Fibroblast of villous mesenchyme (primary cell): ENCODE measurements at regions not wholly inside any gene's neighbourhood (a gene's known extent, or its start where the extent isn't known, plus 50 kb on each side); places are given as distances from the start of the nearest gene placed in this dataset.

Source experiments
- DNase-seq: peaks from one replicate; pipeline ENCODE4 v3.0.0-alpha.2; 2010; ENCODE audit warnings: low read depth
- H3K4me3 ChIP-seq: 2 replicates; pipeline ENCODE4 v1.5.1; 2011; ENCODE audit warnings: low read depth, mild to moderate bottlenecking, low read length
- TF ChIP-seq, protein P1 (sequence below): IDR thresholded peaks from 2 replicates; pipeline ENCODE4 v1.5.1; 2012; ENCODE audit warnings: low read depth, mild to moderate bottlenecking, low read length; ENCODE audit not compliant: insufficient read depth

DNA sequence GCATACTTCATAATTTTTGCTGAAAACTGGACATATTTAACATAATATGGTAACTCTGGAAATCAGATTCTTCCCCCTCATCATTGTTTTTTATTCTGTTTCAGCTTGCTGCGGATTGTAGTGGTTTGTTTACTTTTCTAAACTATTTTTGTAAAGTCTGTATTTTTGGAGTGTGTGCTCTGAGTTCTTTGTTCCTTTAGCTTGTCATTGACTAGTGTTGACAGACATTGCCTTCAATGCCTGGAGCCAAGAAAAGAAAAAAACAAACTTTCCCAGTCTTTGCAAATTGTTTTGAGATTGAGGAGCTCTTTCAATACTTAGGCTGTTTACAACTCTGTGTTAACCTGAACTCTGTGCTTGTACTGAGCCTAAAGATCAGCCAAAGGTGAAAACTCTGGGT lies 137.3 kb upstream of the CEP126 start:
- TF ChIP-seq, protein P1, sequence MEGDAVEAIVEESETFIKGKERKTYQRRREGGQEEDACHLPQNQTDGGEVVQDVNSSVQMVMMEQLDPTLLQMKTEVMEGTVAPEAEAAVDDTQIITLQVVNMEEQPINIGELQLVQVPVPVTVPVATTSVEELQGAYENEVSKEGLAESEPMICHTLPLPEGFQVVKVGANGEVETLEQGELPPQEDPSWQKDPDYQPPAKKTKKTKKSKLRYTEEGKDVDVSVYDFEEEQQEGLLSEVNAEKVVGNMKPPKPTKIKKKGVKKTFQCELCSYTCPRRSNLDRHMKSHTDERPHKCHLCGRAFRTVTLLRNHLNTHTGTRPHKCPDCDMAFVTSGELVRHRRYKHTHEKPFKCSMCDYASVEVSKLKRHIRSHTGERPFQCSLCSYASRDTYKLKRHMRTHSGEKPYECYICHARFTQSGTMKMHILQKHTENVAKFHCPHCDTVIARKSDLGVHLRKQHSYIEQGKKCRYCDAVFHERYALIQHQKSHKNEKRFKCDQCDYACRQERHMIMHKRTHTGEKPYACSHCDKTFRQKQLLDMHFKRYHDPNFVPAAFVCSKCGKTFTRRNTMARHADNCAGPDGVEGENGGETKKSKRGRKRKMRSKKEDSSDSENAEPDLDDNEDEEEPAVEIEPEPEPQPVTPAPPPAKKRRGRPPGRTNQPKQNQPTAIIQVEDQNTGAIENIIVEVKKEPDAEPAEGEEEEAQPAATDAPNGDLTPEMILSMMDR, result no peak
- no peak overlapping the region for H3K4me3 ChIP-seq
- DNase-seq, result peak; percentile 14

DNA sequence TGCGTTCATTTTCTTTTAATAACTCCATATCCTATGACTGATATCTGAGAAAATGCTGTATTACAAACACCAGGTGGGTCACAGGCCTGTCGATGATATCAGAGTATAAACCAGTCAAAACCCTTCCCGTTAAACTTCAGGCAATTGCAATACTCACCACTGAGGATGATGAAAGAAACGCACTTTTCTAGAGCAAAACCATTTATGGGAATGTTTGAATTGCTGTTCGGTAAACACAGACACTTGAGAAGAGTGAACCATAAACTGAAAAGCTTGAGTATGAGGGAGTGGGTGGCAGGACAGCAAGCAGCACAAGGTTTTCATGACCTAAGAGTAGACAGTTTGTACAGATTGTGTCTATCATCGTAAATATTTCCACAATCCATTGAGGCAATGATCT lies 139.8 kb upstream of the CEP126 start:
- TF ChIP-seq, protein P1, result no peak
- peak; percentile 63 for DNase-seq
- no peak overlapping the region for H3K4me3 ChIP-seq

DNA sequence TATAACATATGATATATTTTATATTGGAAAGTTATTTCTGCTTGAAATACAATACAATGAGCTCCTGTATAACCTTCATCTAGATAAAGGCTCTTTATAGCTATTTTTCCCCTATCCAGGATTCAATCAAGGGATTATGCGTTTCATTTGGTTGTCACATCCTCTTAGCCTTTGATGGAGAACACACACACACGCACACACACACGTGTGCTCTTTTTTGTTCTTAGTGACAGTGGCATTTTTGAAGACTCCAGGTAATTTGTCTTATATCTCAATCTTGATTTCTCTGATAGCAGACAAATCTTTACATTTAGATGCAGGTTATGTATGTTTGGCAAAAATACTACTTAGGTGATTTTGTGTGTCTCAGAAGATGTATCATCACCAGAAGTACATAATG lies 144.2 kb upstream of the CEP126 start:
- TF ChIP-seq, protein P1, result no peak
- no peak for DNase-seq
- H3K4me3 ChIP-seq, result no peak overlapping the region

DNA sequence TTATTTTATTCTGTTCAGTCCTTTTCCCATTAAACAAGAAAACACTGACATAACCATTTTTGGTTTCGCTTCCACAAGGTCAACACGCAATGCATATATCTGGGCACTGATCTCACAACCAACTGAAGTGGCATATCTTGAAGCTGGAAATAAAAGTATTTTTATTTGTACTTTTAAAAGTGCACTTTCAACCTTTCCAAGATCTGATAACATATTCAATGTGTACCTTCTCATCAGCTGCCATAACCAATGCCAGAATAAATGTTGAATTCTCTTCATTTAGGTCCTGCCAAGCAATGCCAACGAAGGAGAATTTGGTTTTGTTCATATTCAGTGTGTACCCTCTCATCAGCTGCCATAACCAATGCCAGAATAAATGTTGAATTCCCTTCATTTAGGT lies 148.9 kb upstream of the CEP126 start:
- no peak for DNase-seq
- TF ChIP-seq, protein P1, result no peak
- no peak overlapping the region for H3K4me3 ChIP-seq

DNA sequence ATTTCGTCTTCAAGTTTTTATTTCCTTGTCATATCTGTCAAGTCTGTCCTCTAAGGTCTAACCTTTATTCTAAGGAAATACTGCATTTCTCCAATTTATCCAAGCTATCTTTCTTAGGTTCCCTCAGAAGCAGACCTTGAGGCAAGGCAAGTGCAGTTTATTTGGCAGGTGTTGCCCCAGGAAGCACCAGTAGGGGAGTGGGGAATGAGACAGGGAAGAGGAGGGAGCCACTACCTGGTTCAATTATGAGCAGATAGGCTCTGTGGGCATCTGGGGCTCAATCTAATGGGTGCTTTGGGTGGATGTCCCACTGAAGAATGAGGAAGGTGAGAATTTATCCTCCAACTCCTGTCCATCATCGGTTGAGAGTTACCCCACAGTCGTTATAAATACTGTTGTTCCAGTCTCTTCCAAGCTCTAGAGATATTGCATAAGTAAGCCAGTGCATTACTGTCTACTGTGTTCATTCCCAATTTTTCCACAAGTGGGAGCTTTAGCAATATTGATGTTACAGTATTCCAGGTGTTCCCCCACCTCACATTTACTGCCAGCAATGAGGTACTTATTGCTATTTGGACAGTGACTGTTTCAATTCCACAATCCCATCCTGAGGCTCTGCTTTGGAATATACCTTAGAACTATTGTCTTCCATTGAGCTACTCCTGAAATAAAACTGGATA lies 154.9 kb upstream of the CEP126 start:
- no peak overlapping the region for H3K4me3 ChIP-seq
- TF ChIP-seq, protein P1, result peak; percentile 42
- peak; percentile 21 for DNase-seq

DNA sequence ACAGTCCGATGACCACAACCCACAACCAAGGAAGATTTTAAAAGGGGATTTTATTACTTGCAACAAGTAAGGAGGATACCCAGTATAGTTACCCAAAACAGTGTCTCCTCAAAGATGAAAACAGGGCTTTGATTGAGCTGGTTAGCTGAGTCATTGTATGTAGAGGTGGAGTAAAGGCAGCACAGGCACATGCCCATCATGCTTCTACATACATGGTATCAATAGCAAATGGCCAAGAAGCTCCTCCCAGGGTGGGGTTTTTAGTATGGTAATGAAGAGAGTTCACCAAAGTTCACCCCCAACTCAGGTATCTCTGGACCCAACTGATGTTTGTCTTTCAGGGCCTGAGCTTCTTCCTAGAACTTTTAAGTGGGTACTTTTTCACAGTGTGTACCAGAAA lies 157.1 kb upstream of the CEP126 start:
- TF ChIP-seq, protein P1, result no peak
- no peak overlapping the region for H3K4me3 ChIP-seq
- no peak for DNase-seq
